Bronchial epithelial cell (primary cell): ENCODE measurements at regions not wholly inside any gene's neighbourhood (a gene's known extent, or its start where the extent isn't known, plus 50 kb on each side); places are given as distances from the start of the nearest gene placed in this dataset.

ENCODE experiments used
- DNase-seq: peaks from one replicate; pipeline ENCODE4 v3.0.0-alpha.2; 2010; ENCODE audit warnings: low read depth
- FAIRE-seq: peaks from 2 replicates; lab custom pipeline; 2011; peaks lifted over from hg19 to GRCh38; lab: Jason Lieb, UNC
- H3K27me3 ChIP-seq: 2 replicates; pipeline ENCODE4 v1.5.1; 2011; ENCODE audit warnings: low read length; ENCODE audit not compliant: control insufficient read depth, insufficient read depth
- H3K36me3 ChIP-seq: 2 replicates; pipeline ENCODE4 v1.5.1; 2011; ENCODE audit warnings: low read length; ENCODE audit not compliant: control insufficient read depth, insufficient read depth
- H3K4me3 ChIP-seq: 2 replicates; pipeline ENCODE4 v1.5.1; 2011; ENCODE audit warnings: mild to moderate bottlenecking, low read depth, low read length, control low read depth
- TF ChIP-seq, protein P1 (sequence below): IDR thresholded peaks from 2 replicates; pipeline ENCODE4 v1.5.1; 2011; ENCODE audit warnings: mild to moderate bottlenecking, moderate library complexity, low read length, control low read depth, inconsistent platforms; ENCODE audit not compliant: insufficient read depth, severe bottlenecking

DNA sequence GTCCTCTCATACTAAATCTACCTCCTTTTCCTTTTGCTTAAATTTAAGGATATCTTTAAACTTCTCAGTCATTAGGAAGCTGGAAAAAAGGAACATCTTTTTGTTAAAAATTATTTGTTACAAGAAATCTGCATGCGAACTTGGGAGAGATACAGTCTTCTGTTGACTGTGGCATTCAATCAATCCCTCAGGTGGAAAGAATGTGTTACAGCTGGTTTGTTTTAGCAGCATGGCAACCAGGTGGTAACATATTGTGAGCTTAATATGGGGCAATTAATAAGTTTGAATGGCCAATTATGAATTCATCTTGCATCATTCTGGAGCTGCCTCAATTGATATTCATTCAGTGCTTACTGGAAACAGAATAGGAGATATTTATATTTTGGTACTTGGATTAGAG lies 135.0 kb downstream of the GC start:
- TF ChIP-seq, protein P1, sequence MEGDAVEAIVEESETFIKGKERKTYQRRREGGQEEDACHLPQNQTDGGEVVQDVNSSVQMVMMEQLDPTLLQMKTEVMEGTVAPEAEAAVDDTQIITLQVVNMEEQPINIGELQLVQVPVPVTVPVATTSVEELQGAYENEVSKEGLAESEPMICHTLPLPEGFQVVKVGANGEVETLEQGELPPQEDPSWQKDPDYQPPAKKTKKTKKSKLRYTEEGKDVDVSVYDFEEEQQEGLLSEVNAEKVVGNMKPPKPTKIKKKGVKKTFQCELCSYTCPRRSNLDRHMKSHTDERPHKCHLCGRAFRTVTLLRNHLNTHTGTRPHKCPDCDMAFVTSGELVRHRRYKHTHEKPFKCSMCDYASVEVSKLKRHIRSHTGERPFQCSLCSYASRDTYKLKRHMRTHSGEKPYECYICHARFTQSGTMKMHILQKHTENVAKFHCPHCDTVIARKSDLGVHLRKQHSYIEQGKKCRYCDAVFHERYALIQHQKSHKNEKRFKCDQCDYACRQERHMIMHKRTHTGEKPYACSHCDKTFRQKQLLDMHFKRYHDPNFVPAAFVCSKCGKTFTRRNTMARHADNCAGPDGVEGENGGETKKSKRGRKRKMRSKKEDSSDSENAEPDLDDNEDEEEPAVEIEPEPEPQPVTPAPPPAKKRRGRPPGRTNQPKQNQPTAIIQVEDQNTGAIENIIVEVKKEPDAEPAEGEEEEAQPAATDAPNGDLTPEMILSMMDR: no peak
- no peaks in the 10 kb centered on the region for H3K36me3 ChIP-seq
- no peak overlapping the region for H3K4me3 ChIP-seq
- FAIRE-seq: no peak
- no peaks in the 10 kb centered on the region for H3K27me3 ChIP-seq
- peak; percentile 11 for DNase-seq

DNA sequence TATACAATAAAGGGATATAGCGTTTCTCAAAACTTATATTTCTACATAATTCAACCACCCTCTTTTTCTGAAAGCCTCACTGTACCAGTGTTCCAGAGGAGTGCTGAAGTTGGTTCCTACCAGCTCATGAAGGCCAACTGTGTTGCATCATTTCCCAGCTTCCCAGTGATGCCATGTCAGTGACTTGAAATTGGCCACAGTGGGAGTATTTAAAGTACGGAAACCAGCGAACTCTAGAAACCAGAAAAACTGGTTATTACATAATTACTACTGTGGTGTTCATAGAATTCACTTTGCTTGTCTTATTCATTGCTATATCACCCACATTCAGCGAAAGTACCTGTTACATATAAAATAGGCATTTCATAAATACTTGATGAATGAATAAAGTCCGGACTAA lies 135.4 kb downstream of the GC start:
- Histone ChIP-seq H3K36me3 (no peaks in the 10 kb centered on the region), H3K27me3 (no peaks in the 10 kb centered on the region), H3K4me3 (no peak overlapping the region)
- FAIRE-seq: no peak
- TF ChIP-seq, protein P1: no peak
- peak; percentile 95 for DNase-seq

DNA sequence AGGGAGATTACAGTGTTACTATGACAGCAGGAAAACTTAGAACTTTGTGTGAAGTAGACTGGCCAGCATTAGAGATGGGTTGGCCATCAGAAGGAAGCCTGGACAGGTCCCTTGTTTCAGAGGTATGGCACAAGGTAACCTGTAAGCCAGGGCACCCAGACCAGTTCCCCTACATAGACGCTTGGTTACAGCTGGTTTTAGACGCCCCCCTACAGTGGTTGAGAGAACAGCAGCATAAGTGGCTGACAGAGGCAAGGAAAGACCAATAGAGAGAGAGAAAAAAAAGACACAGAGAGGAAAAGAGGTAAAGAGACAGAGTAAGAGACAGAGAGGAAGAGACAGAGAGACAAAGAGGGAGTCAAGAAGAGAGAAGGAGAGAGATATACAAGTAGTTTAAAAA lies 144.5 kb downstream of the GC start:
- TF ChIP-seq, protein P1: no peak
- no peak for FAIRE-seq
- H3K27me3 ChIP-seq: no peaks in the 10 kb centered on the region
- no peak overlapping the region for H3K4me3 ChIP-seq
- DNase-seq: no peak
- no peaks in the 10 kb centered on the region for H3K36me3 ChIP-seq

DNA sequence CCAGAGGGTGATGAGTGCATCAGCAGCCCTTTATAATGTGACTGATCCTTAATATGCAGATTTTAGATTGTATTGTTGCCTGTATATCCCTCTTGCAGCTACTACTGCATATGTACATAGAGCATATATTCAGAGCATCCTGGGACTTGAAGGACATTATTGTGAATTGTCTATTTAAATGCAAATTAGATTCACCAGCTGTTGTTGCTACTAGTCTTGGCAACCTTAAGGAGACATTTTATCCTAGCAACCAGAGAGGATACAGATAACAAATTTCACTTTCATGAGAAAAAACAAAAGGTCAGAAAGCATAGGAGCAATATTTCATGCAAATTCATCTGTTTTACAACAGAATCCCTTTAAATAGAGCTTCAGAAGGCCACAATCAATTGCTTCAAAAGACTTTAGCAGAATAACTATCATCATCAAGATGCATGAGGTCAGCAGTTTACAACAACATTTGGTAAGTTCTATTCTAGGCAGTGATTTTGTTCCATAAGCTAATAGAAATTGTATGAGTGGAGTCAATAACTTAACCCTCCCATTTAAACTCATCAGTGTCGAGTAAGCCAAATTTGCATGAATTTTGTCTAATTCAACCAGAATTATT lies 148.6 kb downstream of the GC start:
- no peak for DNase-seq
- TF ChIP-seq, protein P1: no peak
- H3K36me3 ChIP-seq: no peaks in the 10 kb centered on the region
- FAIRE-seq: no peak
- no peak overlapping the region for H3K4me3 ChIP-seq
- H3K27me3 ChIP-seq: no peaks in the 10 kb centered on the region

DNA sequence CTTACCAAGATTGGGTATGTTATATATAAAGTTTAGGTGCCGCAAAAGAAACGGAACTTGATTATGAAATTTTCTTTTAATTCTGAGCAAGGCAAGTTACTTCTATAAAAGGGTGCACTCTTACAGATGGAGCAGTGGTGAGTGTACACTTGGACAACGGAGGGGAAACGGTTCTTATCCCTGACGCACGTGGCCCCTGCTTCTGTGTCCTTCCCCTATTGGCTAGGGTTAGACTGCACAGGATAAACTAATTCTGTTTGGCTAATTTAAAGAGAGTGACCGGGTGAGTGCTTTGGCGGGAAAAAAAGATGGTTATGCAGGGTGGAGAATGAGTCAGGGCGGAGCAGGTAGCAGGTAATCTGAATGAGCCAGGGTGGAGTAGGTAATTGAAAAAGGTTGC lies 149.5 kb downstream of the GC start:
- H3K36me3 ChIP-seq: no peaks in the 10 kb centered on the region
- FAIRE-seq (no peak), DNase-seq (no peak)
- H3K27me3 ChIP-seq: no peaks in the 10 kb centered on the region
- TF ChIP-seq, protein P1: no peak
- H3K4me3 ChIP-seq: no peak overlapping the region

DNA sequence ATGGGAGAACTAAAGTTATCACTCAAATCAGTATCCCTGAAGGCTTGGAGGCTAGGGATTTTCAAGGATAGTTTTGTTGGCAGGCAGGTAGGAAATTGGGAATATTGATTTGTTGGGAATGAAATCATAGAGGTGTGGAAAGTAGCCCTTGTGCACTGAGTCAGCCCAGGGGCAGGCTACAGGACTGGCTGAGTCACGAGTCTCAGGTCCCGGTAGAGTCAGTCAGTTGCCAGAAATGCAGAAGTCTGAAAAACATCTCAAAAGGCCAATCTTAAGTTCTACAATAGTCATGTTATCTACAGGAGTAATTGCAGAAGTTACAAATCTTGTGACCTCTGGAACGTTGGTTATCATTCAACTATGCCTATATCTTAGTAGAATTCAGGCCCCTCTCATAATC lies 153.1 kb downstream of the GC start:
- TF ChIP-seq, protein P1: no peak
- FAIRE-seq: no peak
- Histone ChIP-seq H3K4me3 (no peak overlapping the region), H3K36me3 (no peaks in the 10 kb centered on the region), H3K27me3 (no peaks in the 10 kb centered on the region)
- peak; percentile 74 for DNase-seq
